Skeletal muscle cell (primary cell): ENCODE measurements at regions not wholly inside any gene's neighbourhood (a gene's known extent, or its start where the extent isn't known, plus 50 kb on each side); places are given as distances from the start of the nearest gene placed in this dataset.

Experiments used
- DNase-seq: peaks from one replicate; pipeline ENCODE4 v3.0.0-alpha.2; 2010; ENCODE audit warnings: low read depth
- H3K4me3 ChIP-seq: 2 replicates; pipeline ENCODE4 v1.5.1; 2011; ENCODE audit warnings: low read depth, mild to moderate bottlenecking, control low read depth, low read length, moderate library complexity

GRCh38 chr1:69172003-69173000 is 395.4 kb upstream of the LRRC7 start:
- no peak overlapping the region for H3K4me3 ChIP-seq
- DNase-seq: no peak

- H3K4me3 ChIP-seq: no peak overlapping the region
- DNase-seq: no peak
Observed at GRCh38 chr1:69175053-69175452, 392.7 kb upstream of the LRRC7 start.

DNA sequence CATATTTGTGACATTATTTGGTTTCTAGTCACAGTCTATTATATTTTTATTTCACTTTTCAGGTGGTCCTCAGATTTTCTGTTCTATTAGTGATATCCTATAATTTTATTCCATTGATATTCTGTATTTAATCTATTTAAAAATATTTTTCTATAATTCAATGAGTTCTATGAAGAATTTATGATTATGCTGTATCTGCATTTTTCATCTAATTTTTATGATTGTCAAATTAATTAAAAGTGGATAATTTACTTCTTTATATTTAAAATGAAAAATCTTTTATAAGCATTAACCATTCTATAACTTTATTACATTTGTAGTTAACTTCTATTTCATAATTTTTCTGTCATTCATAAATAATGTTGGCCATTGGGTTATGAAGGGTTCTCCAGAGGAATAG is 387.4 kb upstream of the LRRC7 start:
- DNase-seq: no peak
- no peak overlapping the region for H3K4me3 ChIP-seq

- no peak for DNase-seq
Observed at GRCh38 chr1:69185378-69185777, 382.3 kb upstream of the LRRC7 start.

GRCh38 chr1:69191335-69191734 is 376.4 kb upstream of the LRRC7 start:
- no peak for DNase-seq
- no peak overlapping the region for H3K4me3 ChIP-seq

More at GRCh38 chr1:69185378-69185777, 382.3 kb upstream of the LRRC7 start:
- H3K4me3 ChIP-seq: no peak overlapping the region

DNA sequence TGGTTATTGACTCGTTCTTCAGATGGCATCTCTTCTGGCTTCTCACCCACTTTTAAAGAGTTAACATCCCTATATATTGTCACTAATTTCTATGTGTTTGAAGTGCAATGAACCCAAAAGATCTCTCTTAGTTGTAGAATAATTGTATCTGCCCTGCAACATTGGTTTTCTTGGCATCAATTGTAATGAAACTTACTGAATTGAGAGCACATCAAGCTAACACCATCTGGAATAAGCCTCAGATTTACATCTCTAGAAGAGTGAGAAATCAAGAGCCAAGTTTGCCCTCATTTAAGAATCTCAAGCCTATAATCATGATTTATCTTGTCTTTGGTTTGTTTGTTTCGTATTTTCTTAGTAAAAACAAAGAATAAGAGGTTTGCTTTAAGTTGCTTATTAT is 372.6 kb upstream of the LRRC7 start:
- DNase-seq: no peak

GRCh38 chr1:69196071-69196470 is 371.7 kb upstream of the LRRC7 start:
- H3K4me3 ChIP-seq: no peak overlapping the region
- DNase-seq: no peak

More for the DNA sequence above, 372.6 kb upstream of the LRRC7 start:
- no peak overlapping the region for H3K4me3 ChIP-seq

DNA sequence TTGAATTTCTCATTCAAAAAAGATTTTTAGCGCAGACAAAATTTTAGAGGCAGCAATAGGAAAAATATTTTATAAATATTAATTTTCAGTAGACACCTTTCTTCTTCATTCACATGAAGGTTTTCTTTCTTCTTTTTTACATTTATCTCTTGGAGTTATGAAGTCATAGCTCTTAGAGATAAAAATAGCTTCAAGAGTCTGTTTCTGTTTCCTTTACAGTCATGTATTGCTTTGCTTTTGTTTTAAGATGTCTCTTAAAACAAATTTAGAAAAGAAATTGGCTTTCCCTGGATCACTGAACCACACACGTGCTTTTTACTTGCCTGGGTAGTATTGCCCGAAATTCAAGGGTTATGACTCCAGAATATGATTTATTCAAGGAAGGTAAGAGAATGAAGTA is 369.9 kb upstream of the LRRC7 start:
- DNase-seq: no peak

DNA sequence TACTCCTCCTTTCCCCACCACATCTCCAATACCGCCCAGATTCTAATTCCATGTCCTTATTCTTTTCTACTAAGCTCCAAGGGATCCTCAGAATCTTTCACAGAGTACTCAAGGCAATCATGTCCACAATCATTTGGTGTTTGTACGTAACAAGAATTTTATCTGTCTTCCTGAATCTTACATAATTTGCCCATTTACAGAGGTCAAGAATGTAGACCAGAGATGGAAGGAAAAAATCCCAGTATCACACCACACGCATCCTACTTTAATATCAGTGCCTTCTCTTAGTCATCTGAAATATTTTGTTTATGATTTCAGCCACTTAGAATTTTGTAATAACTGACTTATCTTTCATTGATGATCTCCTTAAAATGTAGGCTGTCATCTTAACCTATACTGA is 366.0 kb upstream of the LRRC7 start:
- H3K4me3 ChIP-seq: no peak overlapping the region
- no peak for DNase-seq

More for the DNA sequence above, 369.9 kb upstream of the LRRC7 start:
- H3K4me3 ChIP-seq: no peak overlapping the region

DNA sequence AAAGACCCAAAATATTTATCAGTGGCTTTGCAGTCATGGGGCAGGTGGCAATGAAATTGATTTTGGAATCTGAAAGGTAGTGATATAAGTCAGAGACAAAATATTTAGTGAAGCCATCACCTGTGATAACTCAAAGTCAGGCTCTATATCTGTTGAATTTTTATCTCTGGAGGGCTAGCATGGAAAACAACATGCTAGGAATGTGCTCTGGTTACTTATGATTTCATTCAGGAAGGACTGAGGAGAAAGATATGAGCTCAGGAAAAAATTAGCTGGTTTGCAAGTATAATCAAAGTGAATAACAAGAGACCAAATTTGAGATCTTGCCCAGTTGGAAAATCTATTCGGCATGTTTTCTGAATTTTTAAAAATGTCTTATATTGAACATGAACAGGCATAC is 364.6 kb upstream of the LRRC7 start:
- H3K4me3 ChIP-seq: no peak overlapping the region
- DNase-seq: no peak

DNA sequence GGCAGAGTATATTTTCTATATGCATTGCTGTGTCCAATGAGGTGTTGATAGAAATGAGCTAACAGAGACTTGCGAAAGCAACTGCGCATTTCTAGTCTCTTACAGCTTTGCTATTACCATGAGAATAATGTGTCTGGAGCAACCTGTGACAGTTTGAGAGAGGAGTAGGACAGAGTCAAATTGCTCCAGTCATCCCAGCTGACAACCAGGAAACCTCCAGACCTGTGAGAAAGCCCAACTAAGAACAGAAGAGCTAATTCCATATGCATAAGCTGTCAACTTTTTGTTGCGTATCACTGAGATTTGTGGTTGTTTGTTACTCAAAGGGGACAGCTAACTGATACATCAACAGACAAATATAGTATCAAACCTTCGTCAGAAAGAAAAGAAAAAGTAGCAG is 354.1 kb upstream of the LRRC7 start:
- DNase-seq: no peak
- H3K4me3 ChIP-seq: no peak overlapping the region

DNA sequence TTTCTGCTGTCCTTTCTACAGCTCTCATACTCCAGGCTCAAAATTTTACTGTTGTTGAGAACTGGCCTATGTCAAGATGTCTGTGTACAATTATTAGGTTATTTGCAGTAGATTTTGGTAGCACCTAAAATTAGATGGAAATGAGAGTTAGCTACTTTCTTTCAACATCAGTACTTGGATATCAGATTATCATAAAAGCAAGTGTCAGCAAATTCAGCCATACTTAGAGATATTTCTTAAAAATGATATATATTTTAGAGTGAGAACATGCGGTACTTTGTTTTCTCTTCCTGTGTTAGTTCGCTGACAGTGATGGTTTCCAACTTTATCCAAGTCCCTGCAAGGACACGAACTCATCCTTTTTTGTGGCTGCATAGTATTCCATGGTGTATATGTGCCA is 351.8 kb upstream of the LRRC7 start:
- no peak overlapping the region for H3K4me3 ChIP-seq
- DNase-seq: no peak

DNA sequence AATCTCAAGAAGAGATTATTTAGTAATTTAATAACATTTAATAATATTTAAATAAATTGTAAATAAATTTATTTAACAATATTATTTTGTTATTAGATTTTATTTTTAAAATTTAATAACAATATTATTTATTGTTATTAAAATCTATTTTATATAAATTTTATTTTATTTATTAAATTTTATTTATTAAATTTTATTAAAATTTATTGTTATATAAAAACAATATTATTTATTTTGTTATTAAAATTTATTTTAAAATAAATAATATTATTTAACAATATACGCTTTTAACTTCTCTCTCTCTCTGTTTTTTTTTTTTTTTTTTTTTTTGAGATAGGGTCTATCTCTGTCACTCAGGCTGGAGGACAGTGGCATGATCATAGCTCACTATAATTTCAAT is 347.1 kb upstream of the LRRC7 start:
- DNase-seq: no peak
- H3K4me3 ChIP-seq: no peak overlapping the region

DNA sequence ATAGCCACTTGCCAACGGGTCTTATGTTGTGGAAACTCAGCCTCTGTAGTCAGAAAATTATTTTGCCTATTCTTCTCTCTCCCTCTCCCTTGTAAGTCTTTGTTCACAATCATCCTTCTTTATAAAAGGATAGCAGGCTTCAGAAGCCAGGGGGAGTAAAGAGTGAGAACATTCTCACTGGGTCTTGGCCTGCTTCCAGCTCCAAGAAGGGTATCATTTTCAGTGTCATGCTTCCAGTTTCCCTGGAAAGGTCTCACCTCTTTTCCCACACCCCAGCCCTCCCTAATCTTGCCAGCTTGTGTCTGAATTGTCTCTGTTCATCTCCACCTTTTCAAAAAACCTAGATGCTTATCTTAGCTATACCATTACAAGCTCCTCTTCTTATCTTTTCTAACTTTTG is 346.2 kb upstream of the LRRC7 start:
- no peak overlapping the region for H3K4me3 ChIP-seq
- DNase-seq: no peak

GRCh38 chr1:69223156-69223555 is 344.6 kb upstream of the LRRC7 start:
- H3K4me3 ChIP-seq: no peak overlapping the region
- DNase-seq: no peak

DNA sequence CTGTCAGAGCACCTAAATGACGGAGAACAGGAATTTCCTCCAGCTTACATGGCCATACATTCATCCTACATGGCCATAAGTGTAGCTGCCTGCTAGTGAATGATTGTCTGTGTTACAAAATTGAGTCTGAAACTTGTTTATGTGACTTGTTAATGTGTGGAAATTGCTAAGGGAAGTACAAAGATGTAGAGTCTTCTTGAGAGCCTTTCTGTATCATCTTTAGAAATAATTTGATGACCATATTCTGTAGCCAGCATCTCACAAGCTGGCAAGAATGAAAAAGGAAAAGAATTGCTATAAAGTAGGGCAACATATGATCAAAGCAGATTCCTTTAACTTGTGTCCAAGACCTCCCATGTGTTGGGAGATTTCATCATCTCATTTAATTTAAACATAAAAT is 339.2 kb upstream of the LRRC7 start:
- no peak overlapping the region for H3K4me3 ChIP-seq
- DNase-seq: no peak

DNA sequence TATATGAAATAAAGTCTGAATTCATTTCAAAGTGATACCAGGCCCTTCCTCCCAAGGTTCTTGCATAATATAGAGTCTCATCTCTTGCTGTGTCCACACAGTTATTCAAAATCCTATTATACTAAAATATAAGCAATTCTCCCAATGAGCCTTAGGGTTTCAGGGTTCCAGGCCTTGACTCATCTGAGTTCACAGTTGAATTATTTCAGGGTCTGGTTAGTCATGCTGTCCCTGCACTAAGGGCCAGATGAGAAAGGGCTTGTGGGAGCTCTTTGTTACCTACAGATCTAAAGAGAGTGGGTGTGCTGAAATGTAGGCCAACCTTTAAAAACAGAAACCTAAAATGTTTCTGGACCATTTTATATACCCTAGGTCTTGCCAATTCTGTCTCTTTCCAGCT is 337.5 kb upstream of the LRRC7 start:
- H3K4me3 ChIP-seq: no peak overlapping the region
- DNase-seq: no peak

GRCh38 chr1:69233463-69233862 is 334.3 kb upstream of the LRRC7 start:
- H3K4me3 ChIP-seq: no peak overlapping the region
- no peak for DNase-seq

DNA sequence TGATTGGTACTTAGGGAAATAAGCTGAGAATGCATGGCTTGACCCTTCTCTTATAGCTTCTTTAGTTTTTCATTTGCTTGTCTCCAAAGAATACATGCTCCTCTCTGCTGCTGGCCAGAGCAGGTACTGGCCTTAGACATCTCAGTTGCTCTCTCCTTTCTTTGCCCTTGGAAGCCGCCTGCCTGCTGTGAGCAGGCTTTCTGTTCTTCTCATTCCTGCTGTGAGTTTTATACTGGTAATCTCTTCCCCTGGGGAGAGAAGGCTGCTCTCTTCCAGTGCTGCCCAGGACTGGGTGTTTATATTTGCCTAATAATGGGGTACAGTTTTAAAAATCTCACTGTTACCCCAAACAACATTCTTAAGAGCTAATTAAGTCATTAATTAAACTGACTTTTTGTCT is 323.5 kb upstream of the LRRC7 start:
- H3K4me3 ChIP-seq: no peak overlapping the region
- no peak for DNase-seq

- DNase-seq: no peak
Observed at GRCh38 chr1:69246109-69246508, 321.6 kb upstream of the LRRC7 start.

GRCh38 chr1:69246710-69247109 is 321.0 kb upstream of the LRRC7 start:
- no peak overlapping the region for H3K4me3 ChIP-seq
- no peak for DNase-seq

More at GRCh38 chr1:69246109-69246508, 321.6 kb upstream of the LRRC7 start:
- no peak overlapping the region for H3K4me3 ChIP-seq
